Upper lobe of left lung (tissue), 6 donors: ENCODE measurements at regions not wholly inside any gene's neighbourhood (a gene's known extent, or its start where the extent isn't known, plus 50 kb on each side); places are given as distances from the start of the nearest gene placed in this dataset.

Experiments used
- ATAC-seq, 2 donors: fragments of 200-7000 bp; cut with Tn5 transposase; one replicate each; pipeline ENCODE4 v1.9.1; 2022; ENCODE audit warnings: mild to moderate bottlenecking in 2 of 2, moderate library complexity in 2 of 2; ENCODE audit not compliant: low FRiP score in 2 of 2
- DNase-seq, 2 donors: peaks; one replicate each; pipeline ENCODE4 v3.0.0-alpha.2; 2019 to 2020
- H3K27ac ChIP-seq, 4 donors: fragments of 200-600 bp; sonication (generic); one replicate each; pipeline ENCODE4 v1.5.1; 2016 to 2019
- H3K27me3 ChIP-seq, 4 donors: fragments of 200-600 bp; sonication (generic); one replicate each; pipeline ENCODE4 v1.5.1; 2017 to 2019
- H3K36me3 ChIP-seq, 4 donors: fragments of 200-600 bp; sonication (generic); one replicate each; pipeline ENCODE4 v1.5.1; 2016 to 2019
- H3K4me1 ChIP-seq, 4 donors: fragments of 200-600 bp; sonication (generic); one replicate each; pipeline ENCODE4 v1.5.1; 2018 to 2019
- H3K4me3 ChIP-seq, 4 donors: fragments of 200-600 bp; sonication (generic); one replicate each; pipeline ENCODE4 v1.5.1; 2017 to 2019; ENCODE audit warnings: mild to moderate bottlenecking in 2 of 4, moderate library complexity in 1 of 4
- H3K9me3 ChIP-seq, 4 donors: fragments of 200-600 bp; sonication (generic); one replicate each; pipeline ENCODE4 v1.5.1; 2018 to 2019
- EP300 ChIP-seq, 4 donors: sonication (generic); formaldehyde crosslinking; IDR thresholded peaks; one replicate each; pipeline ENCODE4 v1.5.1; 2017; ENCODE audit warnings: antibody characterized with exemption in 4 of 4, control low read depth in 2 of 4
- POLR2A ChIP-seq, 4 donors: fragments of 450-650 bp; IDR thresholded peaks; one replicate each; pipeline ENCODE4 v1.5.1; 2016 to 2017; ENCODE audit warnings: antibody characterized with exemption in 4 of 4, mild to moderate bottlenecking in 2 of 4
- POLR2AphosphoS5 ChIP-seq, 2 donors: sonication (generic); formaldehyde crosslinking; IDR thresholded peaks; one replicate each; pipeline ENCODE4 v1.5.1; 2017; ENCODE audit warnings: antibody characterized with exemption in 2 of 2
- WGBS, 2 donors: methylation state at CpG; one replicate each; pipeline ENCODE4 v1.1.5; 2017 to 2018; 5-methylcytosine and 5-hydroxymethylcytosine counted together
- TF ChIP-seq, protein P1 (sequence below), 6 experiments: fragments of 450-650 bp in 4 of 6; fragments of 200-600 bp in 2 of 6; sonication (generic) in 2 of 6; IDR thresholded peaks; one replicate each; pipeline ENCODE4 v1.5.1; 2016 to 2019; ENCODE audit warnings: antibody characterized with exemption in 6 of 6
- donor health status: DM: no; HTN: no; CAD: no; lungs with moderate emphysema.
- donor health status: DM: no; HTN: yes; CAD: no; lungs with severe emphysema.

DNA sequence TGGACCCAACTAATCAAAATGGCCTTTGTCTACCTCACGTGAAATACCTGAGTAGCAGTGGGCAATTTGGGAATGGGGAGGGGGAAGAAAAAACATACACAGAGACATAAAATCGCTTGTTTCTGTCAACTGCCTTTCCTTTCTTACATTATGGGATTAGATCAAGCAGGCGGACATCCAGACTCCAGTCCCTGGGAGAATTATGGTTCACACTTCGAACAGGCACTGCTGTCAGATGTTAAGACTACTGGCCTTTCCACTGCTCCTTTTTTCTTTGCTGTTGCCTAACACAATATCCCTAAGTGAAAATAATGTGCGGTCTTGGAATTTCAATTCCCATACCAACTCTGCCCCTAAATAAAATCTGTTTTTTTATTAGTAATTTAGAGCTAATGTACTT, 1719.7 kb upstream of the SLC10A2 start:
- Histone ChIP-seq H3K27me3 (no peaks in the 10 kb centered on the region), H3K36me3 (no peaks in the 10 kb centered on the region), H3K27ac (no peak overlapping the region), H3K4me3 (no peak overlapping the region), H3K9me3 (no peaks in the 10 kb centered on the region), H3K4me1 (no peaks in the 10 kb centered on the region)
- no peak for ATAC-seq
- WGBS, 2 donors = 86 to 88% methylated on average over 5 of the region's 5 CpGs
- TF ChIP-seq POLR2A (IDR thresholded peaks at IDR 0.05) (no peak), POLR2AphosphoS5 (IDR thresholded peaks at IDR 0.05) (no peak)
- no peak for DNase-seq

DNA sequence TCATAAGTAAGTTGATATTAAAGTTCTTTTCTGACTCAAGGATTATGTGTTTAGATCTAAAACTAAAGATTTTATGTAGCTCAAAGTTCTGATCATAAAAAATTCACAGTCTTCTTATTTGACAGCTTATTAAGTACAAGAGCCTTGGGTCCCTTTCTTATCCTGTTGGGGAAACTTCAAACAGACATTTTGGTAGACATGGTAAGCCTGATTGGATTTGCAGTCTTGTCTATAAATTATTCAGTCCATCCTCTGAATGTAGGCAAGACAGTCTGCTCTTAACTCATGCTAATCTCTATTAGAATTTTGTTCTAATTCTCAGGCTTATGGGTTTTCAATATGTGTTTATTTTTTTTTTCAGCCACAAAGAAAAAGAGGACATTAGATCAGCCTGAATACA, 1718.7 kb upstream of the SLC10A2 start:
- H3K4me1 ChIP-seq = no peaks in the 10 kb centered on the region
- H3K36me3 ChIP-seq = no peaks in the 10 kb centered on the region
- H3K9me3 ChIP-seq = no peaks in the 10 kb centered on the region
- TF ChIP-seq POLR2AphosphoS5 (IDR thresholded peaks at IDR 0.05) (no peak), POLR2A (IDR thresholded peaks at IDR 0.05) (no peak), EP300 (IDR thresholded peaks at IDR 0.05) (no peak)
- TF ChIP-seq, protein P1, sequence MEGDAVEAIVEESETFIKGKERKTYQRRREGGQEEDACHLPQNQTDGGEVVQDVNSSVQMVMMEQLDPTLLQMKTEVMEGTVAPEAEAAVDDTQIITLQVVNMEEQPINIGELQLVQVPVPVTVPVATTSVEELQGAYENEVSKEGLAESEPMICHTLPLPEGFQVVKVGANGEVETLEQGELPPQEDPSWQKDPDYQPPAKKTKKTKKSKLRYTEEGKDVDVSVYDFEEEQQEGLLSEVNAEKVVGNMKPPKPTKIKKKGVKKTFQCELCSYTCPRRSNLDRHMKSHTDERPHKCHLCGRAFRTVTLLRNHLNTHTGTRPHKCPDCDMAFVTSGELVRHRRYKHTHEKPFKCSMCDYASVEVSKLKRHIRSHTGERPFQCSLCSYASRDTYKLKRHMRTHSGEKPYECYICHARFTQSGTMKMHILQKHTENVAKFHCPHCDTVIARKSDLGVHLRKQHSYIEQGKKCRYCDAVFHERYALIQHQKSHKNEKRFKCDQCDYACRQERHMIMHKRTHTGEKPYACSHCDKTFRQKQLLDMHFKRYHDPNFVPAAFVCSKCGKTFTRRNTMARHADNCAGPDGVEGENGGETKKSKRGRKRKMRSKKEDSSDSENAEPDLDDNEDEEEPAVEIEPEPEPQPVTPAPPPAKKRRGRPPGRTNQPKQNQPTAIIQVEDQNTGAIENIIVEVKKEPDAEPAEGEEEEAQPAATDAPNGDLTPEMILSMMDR (IDR thresholded peaks at IDR 0.05) = no peak
- no peak overlapping the region for H3K27ac ChIP-seq
- H3K4me3 ChIP-seq = no peak overlapping the region
- DNase-seq = no peak
- no peaks in the 10 kb centered on the region for H3K27me3 ChIP-seq
- ATAC-seq = no peak

DNA sequence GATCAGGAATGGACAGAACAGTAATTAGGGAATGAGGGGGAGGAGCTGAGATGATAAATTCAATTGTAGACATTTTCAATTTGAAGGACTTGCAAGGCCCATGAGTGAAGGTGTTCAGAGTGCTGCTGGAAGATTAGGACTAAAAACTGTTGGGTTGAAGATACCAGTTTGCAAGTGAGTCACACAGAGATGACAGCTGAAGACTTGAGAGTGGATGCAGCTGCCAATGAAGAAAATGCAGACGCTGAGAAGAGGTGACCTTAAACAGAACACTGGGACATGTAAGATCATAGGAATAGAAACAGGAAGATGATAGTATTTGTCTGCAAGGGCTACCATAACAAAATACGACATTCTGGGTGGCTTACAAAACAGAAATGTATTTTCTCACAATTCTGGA, 1716.5 kb upstream of the SLC10A2 start:
- TF ChIP-seq POLR2AphosphoS5 (IDR thresholded peaks at IDR 0.05) (no peak), POLR2A (IDR thresholded peaks at IDR 0.05) (no peak), EP300 (IDR thresholded peaks at IDR 0.05) (no peak)
- TF ChIP-seq, protein P1 (IDR thresholded peaks at IDR 0.05) = no peak
- ATAC-seq (no peak), DNase-seq (no peak)
- 70 to 76% methylated on average over 2 of the region's 2 CpGs for WGBS, 2 donors
- Histone ChIP-seq H3K4me3 (no peak overlapping the region), H3K27ac (no peak overlapping the region), H3K4me1 (no peaks in the 10 kb centered on the region), H3K9me3 (no peaks in the 10 kb centered on the region), H3K27me3 (no peaks in the 10 kb centered on the region), H3K36me3 (no peaks in the 10 kb centered on the region)

DNA sequence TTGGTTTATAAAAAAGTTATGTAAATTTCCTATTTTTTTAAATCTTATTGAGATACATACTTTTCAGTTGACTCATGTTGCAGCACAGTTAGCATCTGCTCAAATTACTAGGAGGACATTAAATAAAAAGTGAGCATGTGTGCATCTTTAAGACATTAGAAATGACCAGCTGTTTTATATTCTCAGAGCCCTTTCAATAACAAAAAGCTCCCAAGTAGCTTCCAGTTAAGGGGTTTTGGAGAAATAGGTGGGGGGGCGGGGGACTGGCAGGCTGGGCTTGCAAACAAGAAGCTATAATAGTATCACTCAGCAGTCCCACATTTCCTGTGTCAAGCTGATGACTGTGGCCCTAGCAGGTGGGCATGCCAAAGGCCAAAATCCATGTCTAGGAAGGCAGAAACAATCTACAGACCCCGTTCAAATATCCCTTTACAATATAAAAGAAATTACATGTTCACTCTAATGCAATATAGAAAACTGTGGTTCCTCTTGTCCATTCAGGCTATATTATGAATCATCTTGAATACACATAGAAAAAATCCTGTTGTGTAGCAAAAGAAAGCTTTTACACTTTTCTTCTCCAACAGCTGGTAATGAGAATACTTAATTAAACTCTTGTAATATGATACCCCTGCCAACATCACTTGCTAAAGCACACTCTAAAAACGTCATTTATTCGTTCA, 1713.2 kb upstream of the SLC10A2 start:
- DNase-seq = no peak
- WGBS, 2 donors = 60 to 64% methylated on average over 4 of the region's 4 CpGs
- Histone ChIP-seq H3K9me3 (no peaks in the 10 kb centered on the region), H3K27me3 (no peaks in the 10 kb centered on the region), H3K4me1 (no peaks in the 10 kb centered on the region), H3K36me3 (no peaks in the 10 kb centered on the region), H3K4me3 (no peak overlapping the region), H3K27ac (no peak overlapping the region)
- TF ChIP-seq POLR2A (IDR thresholded peaks at IDR 0.05) (no peak), EP300 (IDR thresholded peaks at IDR 0.05) (no peak), POLR2AphosphoS5 (IDR thresholded peaks at IDR 0.05) (no peak)
- TF ChIP-seq, protein P1 (IDR thresholded peaks at IDR 0.05) = no peak
- no peak for ATAC-seq

DNA sequence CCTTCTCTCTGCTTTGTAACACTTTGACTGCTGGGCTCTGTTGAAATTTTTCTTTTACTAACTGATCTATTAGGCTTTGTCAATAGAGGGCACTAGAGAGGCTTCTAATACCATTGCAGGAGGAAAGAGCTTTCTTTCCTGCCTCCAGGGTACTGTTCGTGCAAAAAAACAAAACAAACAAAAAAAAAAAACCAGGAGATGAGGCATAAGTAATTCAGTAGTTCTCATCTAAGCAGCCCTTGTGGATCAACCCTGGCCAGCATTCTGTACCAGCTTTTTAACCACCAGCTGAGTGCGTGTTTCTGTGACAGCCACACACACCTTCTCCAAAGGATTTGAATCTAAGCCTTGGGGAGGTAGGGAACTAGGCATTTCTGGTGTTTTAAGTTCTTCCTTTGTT, 1707.6 kb upstream of the SLC10A2 start:
- 50 to 55% methylated on average over 2 of the region's 2 CpGs for WGBS, 2 donors
- H3K4me3 ChIP-seq = no peak overlapping the region
- TF ChIP-seq, protein P1 (IDR thresholded peaks at IDR 0.05) = peak in 4 of 6 experiments; percentile 11 to 41 (median 26)
- no peak for TF ChIP-seq POLR2A (IDR thresholded peaks at IDR 0.05)
- H3K27me3 ChIP-seq = no peaks in the 10 kb centered on the region
- no peaks in the 10 kb centered on the region for H3K4me1 ChIP-seq
- H3K9me3 ChIP-seq = no peaks in the 10 kb centered on the region
- peak; percentile 52 to 61 for ATAC-seq
- H3K36me3 ChIP-seq = no peaks in the 10 kb centered on the region
- no peak overlapping the region for H3K27ac ChIP-seq
- no peak for DNase-seq
